GM21529 (cell line): ENCODE measurements at regions not wholly inside any gene's neighbourhood (a gene's known extent, or its start where the extent isn't known, plus 50 kb on each side); places are given as distances from the start of the nearest gene placed in this dataset.

Experiments used
- ATAC-seq: cut with Tn5 transposase; IDR thresholded peaks from one replicate; pipeline ENCODE4 v1.9.1; 2021; ENCODE audit not compliant: unreplicated experiment

GRCh38 chr13:31081316-31081715 is 80.4 kb downstream of the HSPH1 start:
- peak; percentile 45 for ATAC-seq

- ATAC-seq: no peak
Measured at GRCh38 chr13:31074756-31075155, 86.9 kb downstream of the HSPH1 start.

- peak; percentile 93 for ATAC-seq
Measured at GRCh38 chr13:31073859-31074718, 87.6 kb downstream of the HSPH1 start.

- no peak for ATAC-seq
Measured at GRCh38 chr13:31072041-31072440, 89.7 kb downstream of the HSPH1 start.

GRCh38 chr13:31069808-31070534 is 91.7 kb downstream of the HSPH1 start:
- no peak for ATAC-seq

GRCh38 chr13:31068119-31068423 is 93.6 kb downstream of the HSPH1 start:
- no peak for ATAC-seq

GRCh38 chr13:31067416-31068118 is 94.1 kb downstream of the HSPH1 start:
- no peak for ATAC-seq

- no peak for ATAC-seq
Measured at GRCh38 chr13:31064636-31065035, 97.1 kb downstream of the HSPH1 start.

GRCh38 chr13:31063772-31064171 is 97.9 kb downstream of the HSPH1 start:
- no peak for ATAC-seq

GRCh38 chr13:31060655-31061054 is 101.0 kb downstream of the HSPH1 start:
- ATAC-seq: no peak

- no peak for ATAC-seq
Measured at GRCh38 chr13:31060220-31060619, 101.5 kb downstream of the HSPH1 start.

- no peak for ATAC-seq
Measured at GRCh38 chr13:31057403-31058033, 104.2 kb downstream of the HSPH1 start.

- no peak for ATAC-seq
Measured at GRCh38 chr13:31056644-31057271, 104.9 kb downstream of the HSPH1 start.

GRCh38 chr13:31055589-31055988 is 106.1 kb downstream of the HSPH1 start:
- ATAC-seq: no peak

GRCh38 chr13:31054632-31055031 is 107.1 kb downstream of the HSPH1 start:
- ATAC-seq: no peak

- ATAC-seq: no peak
Measured at GRCh38 chr13:31053896-31054295, 107.8 kb downstream of the HSPH1 start.

GRCh38 chr13:31053091-31053490 is 108.6 kb downstream of the HSPH1 start:
- ATAC-seq: no peak

- ATAC-seq: no peak
Measured at GRCh38 chr13:31052478-31052877, 109.2 kb downstream of the HSPH1 start.

GRCh38 chr13:31051999-31052398 is 109.7 kb downstream of the HSPH1 start:
- no peak for ATAC-seq

GRCh38 chr13:31050486-31051400 is 111.0 kb downstream of the HSPH1 start:
- no peak for ATAC-seq
